H9 (cell line): ENCODE measurements at regions not wholly inside any gene's neighbourhood (a gene's known extent, or its start where the extent isn't known, plus 50 kb on each side); places are given as distances from the start of the nearest gene placed in this dataset.

Experiments used
- DNase-seq: peaks from one replicate; pipeline ENCODE4 v3.0.0-alpha.2; 2017
- H2AFZ ChIP-seq: one replicate; pipeline ENCODE4 v1.6.1; 2013; ENCODE audit warnings: mild to moderate bottlenecking, low read length, control low read depth, moderate library complexity
- H2AK5ac ChIP-seq: 2 replicates; pipeline ENCODE4 v1.6.1; 2013; ENCODE audit warnings: low read length, control low read depth, mixed read lengths; ENCODE audit not compliant: insufficient read length
- H2BK120ac ChIP-seq: one replicate; pipeline ENCODE4 v1.6.1; 2013; ENCODE audit warnings: low read depth, mild to moderate bottlenecking, low read length, control low read depth, inconsistent platforms; ENCODE audit not compliant: poor library complexity, severe bottlenecking
- H2BK12ac ChIP-seq: 2 replicates; pipeline ENCODE4 v1.6.1; 2013; ENCODE audit warnings: low read length, control low read depth, mixed read lengths, low read depth; ENCODE audit not compliant: insufficient read length
- H2BK15ac ChIP-seq: 2 replicates; pipeline ENCODE4 v1.6.1; 2013; ENCODE audit warnings: low read depth, low read length, control low read depth
- H2BK20ac ChIP-seq: one replicate; pipeline ENCODE4 v1.6.1; 2013; ENCODE audit warnings: low read depth, mild to moderate bottlenecking, low read length, control low read depth, inconsistent platforms; ENCODE audit not compliant: poor library complexity, severe bottlenecking
- H2BK5ac ChIP-seq: 2 replicates; pipeline ENCODE4 v1.6.1; 2013; ENCODE audit warnings: low read length, control low read depth, mixed read lengths; ENCODE audit not compliant: insufficient read length
- H3K14ac ChIP-seq: 2 replicates; pipeline ENCODE4 v1.6.1; 2013; ENCODE audit warnings: low read length, control low read depth; ENCODE audit not compliant: insufficient read depth
- H3K18ac ChIP-seq: 2 replicates; pipeline ENCODE4 v1.6.1; 2013; ENCODE audit warnings: low read depth, mild to moderate bottlenecking, mixed read lengths, low read length, control low read depth; ENCODE audit not compliant: insufficient read length
- H3K23ac ChIP-seq: 2 replicates; pipeline ENCODE4 v1.6.1; 2013; ENCODE audit warnings: low read length, control low read depth, mixed read lengths, low read depth; ENCODE audit not compliant: insufficient read length
- H3K23me2 ChIP-seq: 2 replicates; pipeline ENCODE4 v1.6.1; 2013; ENCODE audit warnings: low read depth, mild to moderate bottlenecking, mixed read lengths, low read length, control low read depth; ENCODE audit not compliant: insufficient read length, poor library complexity, severe bottlenecking
- H3K27ac ChIP-seq: 2 replicates; pipeline ENCODE4 v1.5.1; 2013; ENCODE audit warnings: low read length, control low read depth, mixed read lengths, low read depth; ENCODE audit not compliant: insufficient read length
- H3K27me3 ChIP-seq: 2 replicates; pipeline ENCODE4 v1.6.1; 2013; ENCODE audit warnings: low read length, control low read depth, inconsistent platforms; ENCODE audit not compliant: insufficient read depth
- H3K4ac ChIP-seq: 2 replicates; pipeline ENCODE4 v1.6.1; 2013; ENCODE audit warnings: low read depth, mild to moderate bottlenecking, control low read depth, inconsistent platforms, low read length, moderate library complexity
- H3K4me1 ChIP-seq: 2 replicates; pipeline ENCODE4 v1.6.1; 2013; ENCODE audit warnings: low read length, control low read depth, inconsistent platforms; ENCODE audit not compliant: insufficient read depth
- H3K4me2 ChIP-seq: 2 replicates; pipeline ENCODE4 v1.6.1; 2013; ENCODE audit warnings: low read length, control low read depth, mixed read lengths; ENCODE audit not compliant: insufficient read length, insufficient read depth
- H3K56ac ChIP-seq: 2 replicates; pipeline ENCODE4 v1.6.1; 2013; ENCODE audit warnings: low read depth, mild to moderate bottlenecking, mixed read lengths, low read length, control low read depth; ENCODE audit not compliant: insufficient read length
- H3K79me1 ChIP-seq: 2 replicates; pipeline ENCODE4 v1.6.1; 2013; ENCODE audit warnings: low read depth, mild to moderate bottlenecking, moderate library complexity, low read length, control low read depth, inconsistent platforms; ENCODE audit not compliant: insufficient read depth, poor library complexity, severe bottlenecking
- H3K79me2 ChIP-seq: 2 replicates; pipeline ENCODE4 v1.6.1; 2013; ENCODE audit warnings: low read length, control low read depth, inconsistent platforms; ENCODE audit not compliant: insufficient read depth
- H3K9ac ChIP-seq: 2 replicates; pipeline ENCODE4 v1.6.1; 2013; ENCODE audit warnings: low read length, control low read depth, mixed read lengths; ENCODE audit not compliant: insufficient read length; ENCODE audit errors: extremely low read depth
- H3K9me3 ChIP-seq: one replicate; pipeline ENCODE4 v1.6.1; 2013; ENCODE audit warnings: low read depth, low read length, inconsistent platforms; ENCODE audit not compliant: control insufficient read depth
- H3T11ph ChIP-seq: one replicate; pipeline ENCODE4 v1.6.1; 2013; ENCODE audit warnings: mild to moderate bottlenecking, low read length, control low read depth, inconsistent platforms
- H4K20me1 ChIP-seq: one replicate; pipeline ENCODE4 v1.6.1; 2013; ENCODE audit not compliant: control insufficient read depth, insufficient read length, insufficient read depth
- H4K5ac ChIP-seq: 2 replicates; pipeline ENCODE4 v1.6.1; 2013; ENCODE audit warnings: low read depth, mild to moderate bottlenecking, mixed read lengths, low read length, control low read depth; ENCODE audit not compliant: insufficient read length
- H4K8ac ChIP-seq: replicated peaks from 2 replicates; pipeline ENCODE4 v1.6.1; 2013; ENCODE audit warnings: low read length, control low read depth, mixed read lengths, low read depth; ENCODE audit not compliant: insufficient read length
- H4K91ac ChIP-seq: 2 replicates; pipeline ENCODE4 v1.6.1; 2013; ENCODE audit warnings: low read depth, mild to moderate bottlenecking, moderate library complexity, mixed read lengths, low read length, control low read depth; ENCODE audit not compliant: insufficient read length
- H3K27ac Mint-ChIP-seq, 3 experiments: 2 replicates in 2 of 3; 3 replicates in 1 of 3; pipeline ENCODE4 v1.8.0; 2020 to 2021; ENCODE audit warnings: mixed read lengths in 3 of 3, mild to moderate bottlenecking in 1 of 3, moderate library complexity in 1 of 3
- H3K27me3 Mint-ChIP-seq: 2 replicates; pipeline ENCODE4 v1.8.0; 2021; ENCODE audit warnings: low read depth, mild to moderate bottlenecking, moderate library complexity, mixed read lengths
- H3K36me3 Mint-ChIP-seq, 3 experiments: 2 replicates in 2 of 3; 3 replicates in 1 of 3; pipeline ENCODE4 v1.8.0; 2020 to 2021; ENCODE audit warnings: low read depth in 3 of 3, mixed read lengths in 3 of 3; ENCODE audit not compliant: insufficient read depth in 1 of 3
- H3K4me1 Mint-ChIP-seq, 2 experiments: 2 replicates each; pipeline ENCODE4 v1.8.0; 2020; ENCODE audit warnings: mixed read lengths in 2 of 2
- H3K4me3 Mint-ChIP-seq, 2 experiments: 2 replicates in 1 of 2; 3 replicates in 1 of 2; pipeline ENCODE4 v1.8.0; 2020 to 2021; ENCODE audit warnings: mild to moderate bottlenecking in 2 of 2, mixed read lengths in 2 of 2, moderate library complexity in 1 of 2
- H3K9me3 Mint-ChIP-seq, 2 experiments: 2 replicates in 1 of 2; 3 replicates in 1 of 2; pipeline ENCODE4 v1.8.0; 2020; ENCODE audit warnings: mild to moderate bottlenecking in 2 of 2, mixed read lengths in 2 of 2, moderate library complexity in 1 of 2
- TF ChIP-seq, protein P1 (sequence below): fragments of 200-600 bp; sonication (generic); conservative IDR thresholded peaks from 3 replicates; pipeline ENCODE4 v1.8.0; 2021; ENCODE audit warnings: antibody characterized with exemption, mild to moderate bottlenecking

DNA sequence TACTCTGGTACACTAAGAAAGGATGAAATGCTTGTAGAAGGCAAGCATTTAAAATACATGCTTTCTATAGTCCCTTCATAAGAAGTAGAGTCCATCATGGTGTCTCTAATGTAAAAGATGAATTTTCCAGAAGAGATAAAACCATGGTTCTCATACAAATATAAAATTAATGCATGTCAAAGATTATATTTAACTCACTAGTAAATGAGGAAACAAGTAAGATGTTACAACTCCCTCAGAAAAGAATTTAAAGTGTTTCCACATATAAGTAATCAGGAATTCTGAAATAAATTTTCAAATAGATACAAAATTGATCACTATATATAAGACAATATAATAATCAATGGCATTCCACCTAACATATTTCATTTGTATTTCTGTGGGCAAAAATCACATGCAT, 570.3 kb upstream of the CCDC54 start:
- H3K4me1 Mint-ChIP-seq, result no peaks in the 10 kb centered on the region
- H3K18ac ChIP-seq, result no peak overlapping the region
- no peak overlapping the region for H3K14ac ChIP-seq
- H3K4me3 Mint-ChIP-seq, result no peak overlapping the region
- no peak overlapping the region for H3K56ac ChIP-seq
- H3K27ac ChIP-seq, result no peak overlapping the region
- H3K27me3 ChIP-seq, result no peaks in the 10 kb centered on the region
- no peak overlapping the region for H2AK5ac ChIP-seq
- no peak overlapping the region for H2BK20ac ChIP-seq
- H2BK12ac ChIP-seq, result no peak overlapping the region
- no peaks in the 10 kb centered on the region for H3K23me2 ChIP-seq
- H3K79me2 ChIP-seq, result no peaks in the 10 kb centered on the region
- H2BK120ac ChIP-seq, result no peak overlapping the region
- no peaks in the 10 kb centered on the region for H3K36me3 Mint-ChIP-seq
- no peaks in the 10 kb centered on the region for H3K79me1 ChIP-seq
- no peak overlapping the region for H2BK5ac ChIP-seq
- no peak overlapping the region for H3K27ac Mint-ChIP-seq
- H3K4me1 ChIP-seq, result no peaks in the 10 kb centered on the region
- TF ChIP-seq, protein P1, sequence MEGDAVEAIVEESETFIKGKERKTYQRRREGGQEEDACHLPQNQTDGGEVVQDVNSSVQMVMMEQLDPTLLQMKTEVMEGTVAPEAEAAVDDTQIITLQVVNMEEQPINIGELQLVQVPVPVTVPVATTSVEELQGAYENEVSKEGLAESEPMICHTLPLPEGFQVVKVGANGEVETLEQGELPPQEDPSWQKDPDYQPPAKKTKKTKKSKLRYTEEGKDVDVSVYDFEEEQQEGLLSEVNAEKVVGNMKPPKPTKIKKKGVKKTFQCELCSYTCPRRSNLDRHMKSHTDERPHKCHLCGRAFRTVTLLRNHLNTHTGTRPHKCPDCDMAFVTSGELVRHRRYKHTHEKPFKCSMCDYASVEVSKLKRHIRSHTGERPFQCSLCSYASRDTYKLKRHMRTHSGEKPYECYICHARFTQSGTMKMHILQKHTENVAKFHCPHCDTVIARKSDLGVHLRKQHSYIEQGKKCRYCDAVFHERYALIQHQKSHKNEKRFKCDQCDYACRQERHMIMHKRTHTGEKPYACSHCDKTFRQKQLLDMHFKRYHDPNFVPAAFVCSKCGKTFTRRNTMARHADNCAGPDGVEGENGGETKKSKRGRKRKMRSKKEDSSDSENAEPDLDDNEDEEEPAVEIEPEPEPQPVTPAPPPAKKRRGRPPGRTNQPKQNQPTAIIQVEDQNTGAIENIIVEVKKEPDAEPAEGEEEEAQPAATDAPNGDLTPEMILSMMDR, result no peak
- no peaks in the 10 kb centered on the region for H3K9me3 ChIP-seq
- H4K8ac ChIP-seq, result no peak overlapping the region
- no peak overlapping the region for H4K91ac ChIP-seq
- no peaks in the 10 kb centered on the region for H3K9me3 Mint-ChIP-seq
- H3K27me3 Mint-ChIP-seq, result no peaks in the 10 kb centered on the region
- no peak overlapping the region for H4K5ac ChIP-seq
- no peak for DNase-seq
- H3K23ac ChIP-seq, result no peak overlapping the region
- H4K20me1 ChIP-seq, result no peaks in the 10 kb centered on the region
- no peak overlapping the region for H3K4ac ChIP-seq
- H3K4me2 ChIP-seq, result no peak overlapping the region
- no peak overlapping the region for H3T11ph ChIP-seq
- no peak overlapping the region for H2BK15ac ChIP-seq
- no peak overlapping the region for H2AFZ ChIP-seq
- H3K9ac ChIP-seq, result no peak overlapping the region
